ENCODE measurements at regions not wholly inside any gene's neighbourhood (a gene's known extent, or its start where the extent isn't known, plus 50 kb on each side); places are given as distances from the start of the nearest gene placed in this dataset.

GRCh38 chr1:232483826-232484225 is 146.1 kb downstream of the SIPA1L2 start (continued):
- TF ChIP-seq RFX5 (IDR thresholded peaks at IDR 0.05; ENCODE audit: borderline replicate concordance, low read depth, low read length) = no peak
- no peak for TF ChIP-seq TBP (IDR thresholded peaks at IDR 0.05; ENCODE audit: low read depth, low read length)
- TF ChIP-seq KDM1A (IDR thresholded peaks at IDR 0.05; ENCODE audit: borderline replicate concordance, low read length) = no peak

Measured in H1 (cell line).